ENCODE measurements at regions not wholly inside any gene's neighbourhood (a gene's known extent, or its start where the extent isn't known, plus 50 kb on each side); places are given as distances from the start of the nearest gene placed in this dataset.
"Not testable (repeated sequence)": the region's sequence is repeated elsewhere in the genome, so short reads cannot be mapped to it uniquely, and the experiment has no call there.

DNA sequence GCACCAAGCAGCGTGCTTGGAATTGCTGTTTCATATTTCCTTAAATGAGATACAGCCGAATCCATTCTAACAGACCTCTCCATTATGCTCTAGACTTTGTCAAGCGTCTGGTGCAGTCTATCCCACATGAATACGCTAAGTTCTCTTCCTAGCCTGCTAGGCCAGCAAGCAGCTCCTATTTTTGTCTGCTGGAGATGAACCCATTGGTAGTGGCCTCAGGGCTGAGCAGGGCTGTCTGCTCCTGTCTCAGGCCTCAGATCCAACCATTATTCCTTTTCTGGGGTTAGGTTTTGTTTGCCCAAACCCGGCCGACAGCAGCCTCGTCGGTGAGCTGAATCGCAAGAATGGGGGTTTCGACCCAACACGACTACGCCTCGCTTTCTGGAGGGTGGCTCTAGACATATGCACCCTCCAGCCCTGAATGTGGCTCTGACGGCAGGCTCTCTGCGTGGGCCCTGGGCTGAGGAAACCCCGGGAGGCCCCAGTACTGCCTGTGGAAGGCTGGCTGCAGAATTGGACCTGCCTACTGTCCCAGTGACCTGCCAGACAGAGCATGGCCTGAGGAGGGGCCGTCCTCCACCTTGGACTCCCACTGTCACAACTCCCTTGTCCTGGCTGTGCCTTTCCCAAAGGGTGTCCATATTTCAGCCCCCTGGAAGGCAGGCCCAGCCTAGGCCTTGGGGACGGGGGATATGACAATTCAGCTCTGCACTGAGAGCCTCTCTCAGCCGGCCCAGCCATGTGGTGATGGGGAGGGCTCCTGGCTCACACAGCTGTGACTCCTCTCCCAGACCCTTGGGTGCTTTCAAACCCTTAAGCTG lies 267.9 kb upstream of the TCERG1L start:
- no peak for DNase-seq (ENCODE audit: low read depth, low spot score)

DNA sequence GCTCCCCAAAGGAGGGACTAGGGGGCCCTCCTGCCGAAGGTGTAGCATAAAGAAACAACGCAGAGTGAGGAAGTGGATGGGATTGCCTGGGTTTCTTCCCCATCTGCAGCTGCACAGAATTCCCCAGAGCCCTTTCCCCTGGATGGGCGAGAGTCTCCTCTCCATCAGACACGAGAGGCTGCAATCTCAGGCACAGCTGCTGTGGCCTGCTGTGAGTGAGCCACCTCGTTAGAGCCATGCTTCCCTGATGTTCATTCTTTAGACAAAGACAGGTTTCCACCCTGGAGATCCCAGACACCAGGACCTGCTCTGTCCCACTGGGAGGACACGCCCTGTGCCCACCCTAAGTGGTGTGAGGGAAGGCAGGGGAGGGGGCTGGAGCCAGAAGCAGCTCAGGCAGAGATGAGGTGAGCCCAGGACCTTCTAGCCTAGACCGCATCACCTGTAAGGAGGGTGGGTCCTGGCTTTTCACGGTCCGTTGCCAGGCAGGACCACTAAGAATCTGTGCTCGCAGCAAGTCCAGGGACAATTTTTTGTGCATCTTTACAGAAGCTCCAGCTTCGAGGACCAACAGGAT lies 268.6 kb upstream of the TCERG1L start:
- DNase-seq (ENCODE audit: low read depth, low spot score): no peak

DNA sequence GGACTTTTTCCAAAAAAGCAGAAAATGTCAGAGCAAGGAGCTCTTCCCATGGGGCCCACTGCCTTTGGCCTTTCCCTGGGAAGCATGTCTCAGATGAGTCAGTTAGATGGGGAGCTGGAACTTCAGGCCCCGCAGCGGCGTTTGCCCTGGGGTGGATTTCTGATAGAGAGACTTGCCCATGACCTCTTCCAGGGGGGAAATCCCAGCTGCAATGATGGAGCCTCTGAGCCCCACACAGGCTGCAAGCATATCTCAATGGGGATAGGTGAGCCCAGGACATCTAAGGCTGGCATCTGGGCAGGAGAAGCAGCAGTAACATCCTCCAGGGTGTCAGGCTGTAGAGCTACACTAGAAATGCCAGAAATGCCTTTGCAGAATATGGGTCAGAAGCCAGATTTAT lies 269.2 kb upstream of the TCERG1L start:
- no peak for DNase-seq (ENCODE audit: low read depth, low spot score)

DNA sequence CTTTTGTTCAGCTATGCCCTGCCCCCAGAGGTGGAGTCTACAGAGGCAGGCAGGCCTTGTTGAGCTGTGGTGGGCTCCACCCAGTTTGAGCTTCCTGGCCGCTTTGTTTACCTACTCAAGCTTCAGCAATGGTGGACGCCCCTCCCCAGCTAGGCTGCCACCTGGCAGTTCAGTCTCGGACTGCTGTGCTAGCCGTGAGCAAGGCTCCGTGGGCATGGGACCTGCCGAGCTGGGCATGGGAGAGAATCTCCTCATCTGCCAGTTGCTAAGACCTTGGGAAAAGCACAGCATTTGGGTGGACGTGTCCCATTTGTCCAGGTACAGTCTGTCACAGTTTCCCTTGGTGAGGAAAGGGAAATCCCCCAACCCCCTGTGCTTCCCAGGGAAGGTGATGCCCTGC lies 270.0 kb upstream of the TCERG1L start:
- not testable (repeated sequence) for DNase-seq (ENCODE audit: low read depth, low spot score)

DNA sequence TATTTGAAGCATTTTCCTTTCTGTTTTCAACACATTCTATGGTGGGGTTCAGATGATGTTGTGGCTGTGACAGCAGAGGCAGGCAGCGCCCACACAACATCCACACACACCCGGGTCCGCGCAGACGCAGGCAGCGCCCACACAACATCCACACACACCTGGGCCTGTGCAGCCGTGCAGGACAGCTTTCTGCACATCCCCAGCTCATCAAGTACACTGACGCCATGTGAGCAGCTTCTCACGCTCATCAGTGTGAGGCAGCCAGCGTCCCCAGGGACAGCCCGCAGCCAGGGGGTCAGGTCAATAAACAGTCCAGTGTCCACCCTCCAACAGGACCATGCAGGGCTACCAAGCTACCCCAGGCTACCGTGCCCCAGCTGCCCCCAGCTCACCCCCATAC lies 272.8 kb upstream of the TCERG1L start:
- no peak for DNase-seq (ENCODE audit: low read depth, low spot score)

DNA sequence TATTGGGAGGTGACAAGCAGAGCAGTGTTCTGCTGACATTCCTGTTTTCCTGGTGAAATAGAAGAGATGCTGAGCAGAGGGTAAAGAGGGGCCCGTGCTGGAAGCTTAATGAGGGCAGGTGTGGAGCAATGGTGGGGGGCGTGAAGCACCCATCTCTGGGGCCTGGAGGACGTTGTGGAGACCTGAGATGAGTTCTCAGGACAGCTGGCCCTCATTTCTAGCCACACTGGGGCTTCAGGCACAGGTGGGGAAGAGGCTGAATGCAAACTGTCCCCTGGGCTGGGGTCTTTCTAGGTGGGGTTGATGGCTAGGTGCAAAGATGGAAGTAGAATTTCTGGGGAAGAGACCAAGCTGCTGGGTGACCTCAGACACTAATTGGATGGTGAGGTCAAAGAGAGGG lies 274.2 kb upstream of the TCERG1L start:
- no peak for DNase-seq (ENCODE audit: low read depth, low spot score)

DNA sequence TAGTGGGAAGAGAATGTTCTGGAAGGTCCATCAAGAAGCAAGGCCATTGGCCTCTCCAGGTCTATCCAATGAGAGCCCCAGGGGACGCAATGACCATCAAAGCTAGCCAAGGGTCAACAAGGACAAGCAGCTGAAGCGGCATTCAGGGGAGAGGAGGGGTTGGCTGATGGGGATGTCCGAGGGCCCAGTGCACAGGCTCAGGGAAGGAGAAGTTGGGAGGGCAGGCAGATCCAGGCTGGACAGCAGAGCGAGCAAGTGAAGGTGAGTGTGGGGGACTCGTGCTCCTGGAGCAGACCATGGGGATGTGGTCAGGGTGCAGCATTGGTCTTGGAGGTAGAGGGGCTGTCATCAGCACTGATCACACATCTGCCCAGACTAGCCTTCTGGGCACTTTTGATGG lies 275.4 kb upstream of the TCERG1L start:
- DNase-seq (ENCODE audit: low read depth, low spot score): no peak

DNA sequence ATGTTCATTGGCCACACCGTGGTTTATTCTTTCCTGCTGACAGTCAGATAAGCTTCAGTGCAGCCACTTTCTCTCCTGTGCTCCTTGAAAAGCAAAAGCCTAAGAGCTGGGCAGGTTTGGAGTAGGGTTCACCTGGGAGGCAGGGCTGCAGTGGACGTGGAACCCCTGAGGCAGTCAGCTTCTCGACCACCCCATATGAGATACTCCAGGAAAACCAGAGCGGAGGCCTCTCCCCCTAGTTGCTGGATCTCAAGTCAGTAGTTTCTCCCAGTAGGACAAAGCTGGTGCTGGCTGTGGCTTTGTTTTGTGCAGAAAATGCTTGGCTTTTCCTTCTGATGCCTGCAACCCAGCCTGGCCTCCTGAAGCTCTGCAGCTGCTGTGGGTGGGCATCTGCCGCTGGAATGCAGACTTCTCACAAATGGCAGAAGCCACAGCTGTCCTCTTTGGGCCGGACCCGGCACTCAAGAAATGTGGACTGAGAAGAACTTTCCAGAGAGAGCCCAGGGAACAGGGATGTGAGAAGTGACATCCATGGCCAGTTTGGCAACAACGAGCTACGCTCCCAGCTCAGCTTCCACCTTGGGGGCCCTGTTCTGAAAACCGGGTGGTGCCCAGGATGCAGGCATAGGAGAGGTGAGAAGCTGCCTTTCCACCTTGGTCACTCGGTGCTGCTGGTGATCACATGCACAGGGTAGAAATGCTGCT lies 276.6 kb upstream of the TCERG1L start:
- DNase-seq (ENCODE audit: low read depth, low spot score): no peak

DNA sequence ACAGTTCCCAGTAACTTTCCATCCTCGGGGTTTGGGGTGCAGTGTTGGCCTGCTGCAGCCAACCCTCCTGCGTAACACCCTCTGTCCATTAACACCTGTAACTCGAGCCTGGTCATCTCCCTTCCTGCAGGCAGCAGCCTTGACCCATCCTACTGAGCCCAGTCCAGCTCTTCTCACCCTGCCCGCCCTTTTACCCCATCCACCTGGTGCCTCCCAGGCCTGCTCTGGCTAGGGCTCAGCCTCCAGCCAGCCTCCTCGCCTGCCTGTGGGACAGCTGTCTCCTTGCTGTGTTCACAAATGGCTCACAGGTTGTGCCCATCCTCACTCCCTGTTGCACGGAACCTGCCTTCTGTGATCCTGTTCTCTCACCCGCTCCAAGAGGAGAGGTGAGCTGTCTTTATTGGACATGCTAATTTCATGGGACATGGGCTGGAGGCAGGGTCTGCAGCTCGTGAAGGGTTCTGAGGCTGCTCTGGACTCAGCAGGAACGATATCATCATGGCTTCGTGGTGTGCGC lies 277.2 kb upstream of the TCERG1L start:
- DNase-seq (ENCODE audit: low read depth, low spot score): no peak

DNA sequence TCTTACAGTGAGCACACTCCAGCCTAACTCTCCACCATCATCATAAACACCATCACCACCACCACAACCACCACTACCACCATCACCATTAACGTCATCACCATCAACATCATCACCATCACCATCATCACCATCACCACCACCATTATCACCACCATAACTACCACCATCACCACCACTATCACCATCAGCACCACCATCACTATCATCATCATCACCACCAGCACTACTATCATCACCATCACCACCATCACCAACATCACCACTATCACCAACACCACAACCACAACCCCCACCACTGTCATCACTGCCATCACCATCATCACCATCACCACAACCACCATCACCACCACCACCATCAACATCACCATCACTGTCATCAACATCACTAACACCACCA lies 279.0 kb upstream of the TCERG1L start:
- no peak for DNase-seq (ENCODE audit: low read depth, low spot score)

DNA sequence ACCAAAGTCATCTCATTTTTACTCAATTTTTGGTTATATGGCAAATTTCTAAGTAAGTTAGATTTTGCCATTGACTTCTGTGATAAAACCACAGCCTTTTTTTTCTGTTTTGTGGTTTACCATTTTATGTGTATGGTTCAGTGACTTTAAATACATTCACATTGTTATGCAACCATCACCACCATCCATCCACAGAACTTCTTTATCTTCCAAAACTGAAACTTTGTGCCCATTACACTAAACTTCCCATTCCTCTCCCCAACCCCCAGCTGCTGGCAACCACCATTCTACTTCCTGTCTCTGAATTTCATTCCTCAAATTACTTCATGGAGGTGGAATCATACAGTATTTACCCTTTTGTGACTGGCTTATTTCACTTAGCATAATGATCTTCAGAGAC lies 280.4 kb upstream of the TCERG1L start:
- DNase-seq (ENCODE audit: low read depth, low spot score): no peak

DNA sequence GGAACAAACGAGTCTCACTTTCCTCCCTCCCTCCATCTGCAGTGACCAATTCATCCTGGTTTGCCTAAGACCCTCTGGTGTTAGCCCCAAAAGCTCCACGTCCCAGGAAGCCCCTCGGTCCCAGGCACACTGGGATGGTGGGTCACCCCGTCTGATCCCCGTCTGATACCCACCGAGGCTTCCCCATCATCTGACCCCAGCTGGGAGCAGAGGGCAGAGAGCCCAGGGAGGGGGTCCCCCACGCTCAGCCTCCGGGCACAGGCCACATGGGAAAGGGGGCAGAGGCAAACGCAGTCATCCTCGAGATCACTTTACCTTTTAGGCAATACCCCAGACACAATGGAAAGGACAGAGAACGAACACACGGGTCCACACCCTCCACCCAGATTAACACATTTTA lies 291.6 kb upstream of the PPP2R2D start:
- DNase-seq (ENCODE audit: low read depth, low spot score): no peak

DNA sequence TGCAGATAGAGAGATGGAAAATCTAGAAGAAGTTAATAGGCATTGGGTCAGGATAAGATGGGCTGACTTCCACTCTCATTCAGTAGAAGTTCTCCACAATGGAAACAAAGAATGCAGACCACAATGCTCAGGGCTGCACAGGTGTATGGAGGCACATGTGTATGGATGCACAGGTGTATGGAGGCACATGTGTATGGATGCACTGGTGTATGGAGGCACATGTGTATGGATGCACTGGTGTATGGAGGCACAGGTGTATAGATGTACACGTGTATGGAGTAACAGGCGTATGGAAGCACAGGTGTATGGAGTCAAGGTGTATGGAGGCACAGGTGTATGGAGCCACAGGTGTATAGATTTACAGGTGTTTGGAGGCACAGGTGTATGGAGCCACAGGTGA lies 285.7 kb upstream of the PPP2R2D start:
- DNase-seq (ENCODE audit: low read depth, low spot score): no peak

DNA sequence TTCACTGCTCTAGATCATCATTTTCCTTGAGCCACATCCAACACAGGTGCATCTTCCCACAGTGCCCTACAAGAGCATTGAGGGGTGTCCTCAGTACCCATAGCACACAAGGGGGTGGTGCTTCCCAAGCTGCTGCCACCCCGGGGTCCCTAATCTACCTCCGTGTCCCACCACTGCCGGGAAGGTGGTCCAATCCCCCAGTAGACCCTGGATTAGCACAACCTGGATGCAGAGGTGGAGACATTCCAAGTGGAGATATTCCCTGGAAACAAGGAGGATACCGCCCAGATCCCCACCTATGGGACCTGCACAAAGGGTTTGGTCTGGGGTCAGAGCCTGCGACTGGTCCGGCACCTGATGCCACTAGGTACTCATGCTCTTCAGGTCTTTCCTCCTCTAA lies 284.8 kb upstream of the PPP2R2D start:
- no peak for DNase-seq (ENCODE audit: low read depth, low spot score)

DNA sequence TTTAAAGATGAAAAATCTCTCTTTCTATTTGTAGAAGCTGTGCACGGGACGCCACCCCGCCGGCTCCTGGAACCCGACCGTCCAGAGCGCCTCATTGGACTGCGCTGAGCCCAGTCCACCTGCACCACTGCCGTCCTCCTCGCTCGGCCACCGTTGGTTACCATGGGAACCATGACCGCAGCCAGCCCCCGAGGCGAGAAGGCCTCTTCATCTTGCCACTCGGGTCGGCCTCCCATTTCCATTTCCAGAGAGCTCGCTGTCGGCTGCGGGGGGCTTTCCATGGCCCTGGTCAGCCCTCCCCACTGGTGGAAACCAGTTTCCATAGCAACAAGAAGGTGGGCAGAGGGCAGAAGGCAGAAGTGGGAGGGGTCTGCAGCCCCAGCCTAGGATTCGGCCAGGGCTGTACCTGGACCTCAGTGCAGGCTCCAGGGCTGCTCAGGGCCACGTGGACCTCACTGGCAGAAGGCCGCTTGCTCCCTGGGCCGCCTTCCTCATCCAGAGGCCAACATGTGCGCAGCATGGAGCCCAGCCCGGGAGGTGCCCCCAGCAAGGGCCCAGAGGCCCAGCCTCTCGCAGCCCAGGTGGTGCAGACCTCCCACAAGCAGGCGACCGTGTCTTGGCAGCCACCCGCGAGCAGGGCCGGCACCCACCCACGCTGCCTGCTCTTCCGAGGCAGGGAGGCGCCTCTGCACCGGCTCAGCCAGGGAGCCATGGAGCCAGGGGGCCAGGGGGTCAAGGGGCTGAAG lies 283.5 kb upstream of the PPP2R2D start:
- DNase-seq (ENCODE audit: low read depth, low spot score): peak; percentile 76

DNA sequence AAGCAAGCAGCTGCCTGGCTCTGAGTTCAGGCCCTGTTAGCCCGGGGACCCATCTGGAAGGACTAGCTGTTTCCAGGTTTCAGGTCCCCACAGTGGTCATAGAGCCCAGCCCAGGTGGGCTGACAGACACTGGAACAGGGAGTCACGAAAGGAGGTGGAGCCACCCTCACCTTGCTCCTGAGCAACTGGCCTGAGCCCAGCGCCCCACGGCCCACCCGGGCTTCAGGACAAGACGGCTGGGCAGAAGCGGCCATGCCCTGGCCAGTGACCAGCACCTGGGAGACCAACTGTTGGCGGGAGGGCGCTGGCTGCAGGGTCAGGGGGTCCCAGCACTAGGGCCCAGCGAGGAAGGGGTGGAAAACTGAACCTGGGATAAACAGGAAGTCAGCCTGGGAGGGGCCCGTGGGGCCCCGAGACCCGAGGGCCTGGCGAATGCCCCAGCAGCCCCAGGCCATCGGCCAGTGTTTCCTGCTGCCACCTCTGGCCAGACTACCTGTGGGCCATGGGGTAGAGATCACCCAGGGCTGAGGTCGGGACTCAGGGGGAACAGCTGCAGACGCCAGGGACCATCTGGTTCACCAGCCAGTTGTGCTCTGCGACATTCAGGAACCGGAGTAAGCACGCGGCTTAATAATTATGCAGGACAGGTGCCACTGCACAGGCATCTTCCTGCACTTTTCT lies 282.1 kb upstream of the PPP2R2D start:
- DNase-seq (ENCODE audit: low read depth, low spot score): no peak

DNA sequence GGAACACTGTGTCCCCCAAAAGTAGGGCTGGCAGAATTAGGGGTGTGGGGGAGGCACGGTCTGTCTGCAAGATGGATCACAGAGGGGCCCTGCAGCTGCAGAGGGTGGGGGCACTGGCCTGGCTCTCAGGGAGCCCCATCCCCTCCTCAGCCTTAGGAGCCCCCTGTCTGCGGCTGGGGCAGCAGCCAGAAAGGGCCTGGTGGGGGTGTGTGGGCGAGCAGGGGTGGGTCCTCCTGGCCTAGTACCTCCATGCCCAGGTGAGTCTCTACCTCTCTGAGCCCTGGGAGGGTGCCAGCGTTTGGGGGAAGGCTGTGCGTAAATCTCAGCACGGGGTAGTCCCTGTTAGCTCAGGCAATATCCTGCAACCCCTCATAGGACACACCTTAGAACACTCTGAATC lies 280.5 kb upstream of the PPP2R2D start:
- DNase-seq (ENCODE audit: low read depth, low spot score): no peak

DNA sequence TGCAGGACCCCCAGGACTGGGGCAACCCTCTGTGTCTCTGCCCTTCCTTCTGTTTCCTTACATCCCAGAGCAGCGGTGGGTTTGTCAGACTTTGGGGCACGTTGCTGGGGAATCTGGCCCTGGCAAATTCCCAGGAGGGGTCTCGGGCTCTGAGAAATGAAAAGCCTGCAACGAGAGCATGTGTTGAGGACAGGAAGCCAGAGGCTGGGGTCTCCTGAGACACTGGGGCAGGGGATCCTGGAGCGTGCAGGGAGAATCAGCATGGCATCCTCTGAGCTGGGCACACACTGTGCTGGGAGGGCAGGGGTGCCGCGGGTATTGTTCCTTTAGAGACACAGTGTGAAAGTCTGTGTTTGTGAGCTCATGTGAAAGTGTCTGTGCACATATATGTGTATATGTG lies 279.9 kb upstream of the PPP2R2D start:
- DNase-seq (ENCODE audit: low read depth, low spot score): no peak

DNA sequence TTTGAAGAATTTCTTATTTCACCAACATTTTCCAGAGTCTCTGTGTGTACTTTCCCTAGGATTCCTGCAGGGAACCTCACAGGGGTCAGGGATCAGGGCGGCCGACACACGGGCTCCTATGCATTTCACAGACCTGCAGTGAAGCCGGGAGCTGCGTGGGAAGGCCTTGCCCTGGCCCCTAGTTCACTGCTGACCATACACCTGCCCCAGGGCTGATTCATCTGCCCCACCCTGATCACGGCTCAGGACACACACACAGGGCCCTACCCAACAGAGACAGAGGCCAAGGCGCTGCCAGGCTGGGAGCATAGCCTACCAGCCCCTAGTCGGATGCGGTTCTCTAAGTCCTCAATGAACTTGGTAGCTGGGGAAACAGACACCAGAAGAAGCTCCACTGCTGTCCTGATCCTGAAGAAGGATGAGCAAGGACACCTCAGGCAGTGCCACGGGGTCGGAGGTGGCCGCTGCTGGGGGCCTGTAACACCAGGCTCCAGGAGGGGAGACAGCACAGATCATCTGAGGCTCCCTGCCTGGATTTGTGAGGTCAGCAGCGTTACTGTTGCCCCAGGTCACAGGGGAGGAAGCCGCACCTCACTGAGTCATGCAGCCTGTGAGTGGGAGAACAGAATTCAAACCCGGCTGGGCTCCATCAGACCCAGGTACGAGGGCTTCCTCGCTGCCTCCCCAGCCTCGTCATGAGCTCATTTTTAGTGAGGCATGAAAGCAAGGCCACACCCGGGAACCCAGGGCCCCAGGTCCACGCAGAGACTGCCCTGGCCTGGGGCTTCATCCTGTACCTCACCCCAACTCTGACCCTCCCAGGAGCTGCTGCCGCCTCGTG lies 278.8 kb upstream of the PPP2R2D start:
- DNase-seq (ENCODE audit: low read depth, low spot score): peak; percentile 59

DNA sequence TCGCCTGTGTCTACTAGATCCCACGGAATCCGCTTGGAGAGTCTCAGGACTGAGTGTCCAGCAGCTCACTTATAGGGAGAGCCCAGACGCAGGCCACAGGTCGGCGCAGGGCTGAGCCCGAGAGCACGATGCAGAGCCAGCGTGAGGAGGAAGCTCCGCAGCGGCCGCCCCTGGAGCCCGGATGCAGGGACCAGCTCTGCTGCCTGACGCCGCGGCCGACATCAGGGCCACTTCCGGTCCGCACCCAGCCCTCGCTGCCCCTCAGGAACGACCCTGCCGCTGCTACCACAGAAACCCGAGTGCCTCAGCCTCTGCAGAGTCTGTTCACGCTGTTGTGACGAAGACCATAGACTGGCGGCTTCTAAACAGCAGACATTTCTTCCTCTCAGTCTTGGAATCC lies 275.8 kb upstream of the PPP2R2D start:
- DNase-seq (ENCODE audit: low read depth, low spot score): peak; percentile 68

DNA sequence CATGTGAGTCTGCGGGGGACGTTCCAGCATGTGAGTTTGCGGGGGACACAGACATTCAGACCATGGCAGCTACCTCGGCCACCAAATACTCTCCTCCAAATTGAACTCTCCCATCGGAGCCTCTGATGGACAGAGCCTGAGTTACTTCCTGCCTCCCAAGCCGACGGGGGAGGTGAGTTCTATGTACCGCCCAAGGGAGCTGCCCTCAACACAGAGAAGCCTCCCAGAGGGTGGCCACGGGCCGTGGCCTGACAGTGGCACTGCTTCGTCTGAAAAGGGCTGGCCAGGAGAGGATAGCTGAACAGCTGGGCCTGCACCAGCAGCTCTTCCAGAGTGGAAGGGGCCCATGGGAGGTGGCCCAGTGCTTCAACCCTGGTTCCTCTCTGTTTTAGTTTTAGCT lies 274.5 kb upstream of the PPP2R2D start:
- no peak for DNase-seq (ENCODE audit: low read depth, low spot score)
